WTC11 (cell line): ENCODE measurements at regions not wholly inside any gene's neighbourhood (a gene's known extent, or its start where the extent isn't known, plus 50 kb on each side); places are given as distances from the start of the nearest gene placed in this dataset.

Source experiments
- ATAC-seq: fragments of 200-7000 bp; cut with Tn5 transposase; 2 replicates; pipeline ENCODE4 v1.10.0; 2021; ENCODE audit warnings: mild to moderate bottlenecking, moderate library complexity
- CTCF ChIA-PET: fragments of 300-600 bp; sonication (Branson Sonifier 250); formaldehyde crosslinking; loops from one replicate; lab custom pipeline; 2021; ENCODE audit warnings: antibody characterized with exemption; lab: Charles Lee
- POLR2A ChIA-PET: fragments of 350-600 bp; sonication (Branson Sonifier 250); formaldehyde crosslinking; loops from one replicate; lab custom pipeline; 2021; ENCODE audit warnings: antibody characterized with exemption; lab: Charles Lee
- DNase-seq: peaks from one replicate; pipeline ENCODE4 v3.0.0; 2021; ENCODE audit warnings: low spot score
- H3K27ac Mint-ChIP-seq: 2 replicates; pipeline ENCODE4 v1.8.0; 2021; ENCODE audit warnings: mixed read lengths
- H3K27me3 Mint-ChIP-seq: 2 replicates; pipeline ENCODE4 v1.8.0; 2021; ENCODE audit warnings: low read depth, mild to moderate bottlenecking, moderate library complexity, mixed read lengths
- H3K36me3 Mint-ChIP-seq: 2 replicates; pipeline ENCODE4 v1.8.0; 2021; ENCODE audit warnings: mixed read lengths
- H3K4me1 Mint-ChIP-seq: 2 replicates; pipeline ENCODE4 v1.8.0; 2022; ENCODE audit warnings: mixed read lengths
- H3K4me3 Mint-ChIP-seq: 2 replicates; pipeline ENCODE4 v1.8.0; 2021; ENCODE audit warnings: mild to moderate bottlenecking, moderate library complexity, mixed read lengths
- H3K9me3 Mint-ChIP-seq: 2 replicates; pipeline ENCODE4 v1.8.0; 2021; ENCODE audit warnings: mixed read lengths
- CREB1 ChIP-seq: sonication (generic); formaldehyde crosslinking; IDR thresholded peaks from 2 replicates; pipeline ENCODE4 v1.8.0; 2023; ENCODE audit warnings: mild to moderate bottlenecking, missing genetic modification reagents
- ELF4 ChIP-seq: sonication (generic); formaldehyde crosslinking; IDR thresholded peaks from 2 replicates; pipeline ENCODE4 v1.8.1; 2022; ENCODE audit warnings: low read depth, mild to moderate bottlenecking, moderate library complexity, missing genetic modification reagents
- EMX1 ChIP-seq: fragments of 250-450 bp; sonication (Bioruptor Pico); IDR thresholded peaks from 2 replicates; pipeline ENCODE4 v1.8.0; 2021; ENCODE audit warnings: mild to moderate bottlenecking
- FOXK1 ChIP-seq: sonication (generic); formaldehyde crosslinking; IDR thresholded peaks from 2 replicates; pipeline ENCODE4 v1.8.0; 2022; ENCODE audit warnings: mild to moderate bottlenecking, moderate library complexity, missing genetic modification reagents
- FOXP1 ChIP-seq: sonication (generic); formaldehyde crosslinking; IDR thresholded peaks from 2 replicates; pipeline ENCODE4 v1.8.0; 2022; ENCODE audit warnings: missing genetic modification reagents, mild to moderate bottlenecking, moderate library complexity, borderline replicate concordance
- KAT7 ChIP-seq: sonication (generic); formaldehyde crosslinking; IDR thresholded peaks from 2 replicates; pipeline ENCODE4 v1.8.1; 2023; ENCODE audit warnings: missing genetic modification reagents, mild to moderate bottlenecking, borderline replicate concordance
- MYBL2 ChIP-seq: sonication (generic); formaldehyde crosslinking; IDR thresholded peaks from 2 replicates; pipeline ENCODE4 v1.8.1; 2023; ENCODE audit warnings: mild to moderate bottlenecking, moderate library complexity, missing genetic modification reagents
- NFE2L1 ChIP-seq: sonication (generic); formaldehyde crosslinking; IDR thresholded peaks from 2 replicates; pipeline ENCODE4 v1.8.1; 2023; ENCODE audit warnings: missing genetic modification reagents
- OVOL2 ChIP-seq: fragments of 250-450 bp; sonication (Bioruptor Pico); IDR thresholded peaks from 2 replicates; pipeline ENCODE4 v1.9.0; 2021; ENCODE audit warnings: mild to moderate bottlenecking, borderline replicate concordance
- SOX15 ChIP-seq: fragments of 250-450 bp; sonication (Bioruptor Pico); IDR thresholded peaks from 2 replicates; pipeline ENCODE4 v1.9.0; 2021; ENCODE audit warnings: mild to moderate bottlenecking
- SP1 ChIP-seq: sonication (generic); formaldehyde crosslinking; conservative IDR thresholded peaks from 2 replicates; pipeline ENCODE4 v1.8.1; 2022; ENCODE audit warnings: missing genetic modification reagents
- TEAD4 ChIP-seq: sonication (generic); formaldehyde crosslinking; IDR thresholded peaks from 2 replicates; pipeline ENCODE4 v1.8.0; 2022; ENCODE audit warnings: mild to moderate bottlenecking, missing genetic modification reagents
- TP53 ChIP-seq: sonication (generic); formaldehyde crosslinking; IDR thresholded peaks from 2 replicates; pipeline ENCODE4 v1.8.1; 2023; ENCODE audit warnings: mild to moderate bottlenecking, missing genetic modification reagents
- ZBTB21 ChIP-seq: sonication (generic); formaldehyde crosslinking; IDR thresholded peaks from 2 replicates; pipeline ENCODE4 v1.8.1; 2023; ENCODE audit warnings: mild to moderate bottlenecking, missing genetic modification reagents, borderline replicate concordance
- ZNF232 ChIP-seq: sonication (generic); formaldehyde crosslinking; IDR thresholded peaks from 2 replicates; pipeline ENCODE4 v1.8.0; 2022; ENCODE audit warnings: mild to moderate bottlenecking, missing genetic modification reagents
- ZNF396 ChIP-seq: fragments of 250-450 bp; sonication (Bioruptor Pico); IDR thresholded peaks from 2 replicates; pipeline ENCODE4 v1.8.0; 2021; ENCODE audit warnings: mild to moderate bottlenecking, moderate library complexity, borderline replicate concordance
- ZNF423 ChIP-seq: fragments of 250-450 bp; sonication (Bioruptor Pico); IDR thresholded peaks from 2 replicates; pipeline ENCODE4 v2.1.2; 2022; ENCODE audit warnings: mild to moderate bottlenecking, moderate library complexity
- ZNF671 ChIP-seq: fragments of 250-450 bp; sonication (Bioruptor Pico); IDR thresholded peaks from 2 replicates; pipeline ENCODE4 v1.8.0; 2021; ENCODE audit warnings: mild to moderate bottlenecking
- TF ChIP-seq, protein P1 (sequence below): fragments of 250-450 bp; sonication (Bioruptor Pico); IDR thresholded peaks from 2 replicates; pipeline ENCODE4 v1.8.0; 2021; ENCODE audit warnings: mild to moderate bottlenecking
- TF ChIP-seq, protein P2 (sequence below): sonication (generic); formaldehyde crosslinking; IDR thresholded peaks from 2 replicates; pipeline ENCODE4 v1.8.1; 2022; ENCODE audit warnings: missing genetic modification reagents, borderline replicate concordance
- TF ChIP-seq, protein P3 (sequence below): sonication (generic); formaldehyde crosslinking; conservative IDR thresholded peaks from 2 replicates; pipeline ENCODE4 v1.8.1; 2022; ENCODE audit warnings: mild to moderate bottlenecking, missing genetic modification reagents
- TF ChIP-seq, protein P4 (sequence below): sonication (generic); formaldehyde crosslinking; IDR thresholded peaks from 2 replicates; pipeline ENCODE4 v1.8.1; 2023; ENCODE audit warnings: mild to moderate bottlenecking, missing genetic modification reagents, moderate library complexity
- TF ChIP-seq, protein P5 (sequence below): sonication (generic); formaldehyde crosslinking; IDR thresholded peaks from 2 replicates; pipeline ENCODE4 v1.8.1; 2023; ENCODE audit warnings: mild to moderate bottlenecking, missing genetic modification reagents, moderate library complexity

DNA sequence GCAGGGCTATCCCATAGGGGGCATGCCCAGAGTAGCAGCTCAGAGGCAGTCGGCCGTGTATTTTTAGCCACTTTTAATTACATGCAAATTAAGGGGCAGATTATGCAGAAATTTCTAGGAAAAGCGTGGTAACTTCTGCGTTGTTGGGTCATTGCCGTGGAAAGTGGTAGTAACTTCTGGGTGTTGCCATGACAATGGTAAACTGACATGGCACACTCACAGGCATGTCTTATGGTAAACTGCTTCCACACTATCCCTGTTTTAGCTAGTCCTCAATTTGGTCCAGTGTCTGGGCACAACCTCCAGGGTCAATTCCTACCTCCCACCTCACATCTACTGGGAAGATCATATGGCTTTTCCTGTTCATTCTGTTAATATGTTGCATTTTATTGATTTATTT lies 428.9 kb upstream of the FANCL start (continued):
- TF ChIP-seq, protein P1, sequence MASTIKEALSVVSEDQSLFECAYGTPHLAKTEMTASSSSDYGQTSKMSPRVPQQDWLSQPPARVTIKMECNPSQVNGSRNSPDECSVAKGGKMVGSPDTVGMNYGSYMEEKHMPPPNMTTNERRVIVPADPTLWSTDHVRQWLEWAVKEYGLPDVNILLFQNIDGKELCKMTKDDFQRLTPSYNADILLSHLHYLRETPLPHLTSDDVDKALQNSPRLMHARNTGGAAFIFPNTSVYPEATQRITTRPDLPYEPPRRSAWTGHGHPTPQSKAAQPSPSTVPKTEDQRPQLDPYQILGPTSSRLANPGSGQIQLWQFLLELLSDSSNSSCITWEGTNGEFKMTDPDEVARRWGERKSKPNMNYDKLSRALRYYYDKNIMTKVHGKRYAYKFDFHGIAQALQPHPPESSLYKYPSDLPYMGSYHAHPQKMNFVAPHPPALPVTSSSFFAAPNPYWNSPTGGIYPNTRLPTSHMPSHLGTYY (CRISPR knock-in tag): no peak
- TF ChIP-seq NFE2L1: no peak
- no peak for TF ChIP-seq KAT7
- TF ChIP-seq, protein P2, sequence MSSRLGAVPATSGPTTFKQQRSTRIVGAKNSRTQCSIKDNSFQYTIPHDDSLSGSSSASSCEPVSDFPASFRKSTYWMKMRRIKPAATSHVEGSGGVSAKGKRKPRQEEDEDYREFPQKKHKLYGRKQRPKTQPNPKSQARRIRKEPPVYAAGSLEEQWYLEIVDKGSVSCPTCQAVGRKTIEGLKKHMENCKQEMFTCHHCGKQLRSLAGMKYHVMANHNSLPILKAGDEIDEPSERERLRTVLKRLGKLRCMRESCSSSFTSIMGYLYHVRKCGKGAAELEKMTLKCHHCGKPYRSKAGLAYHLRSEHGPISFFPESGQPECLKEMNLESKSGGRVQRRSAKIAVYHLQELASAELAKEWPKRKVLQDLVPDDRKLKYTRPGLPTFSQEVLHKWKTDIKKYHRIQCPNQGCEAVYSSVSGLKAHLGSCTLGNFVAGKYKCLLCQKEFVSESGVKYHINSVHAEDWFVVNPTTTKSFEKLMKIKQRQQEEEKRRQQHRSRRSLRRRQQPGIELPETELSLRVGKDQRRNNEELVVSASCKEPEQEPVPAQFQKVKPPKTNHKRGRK: no peak
- no peak for TF ChIP-seq TEAD4
- TF ChIP-seq, protein P3, sequence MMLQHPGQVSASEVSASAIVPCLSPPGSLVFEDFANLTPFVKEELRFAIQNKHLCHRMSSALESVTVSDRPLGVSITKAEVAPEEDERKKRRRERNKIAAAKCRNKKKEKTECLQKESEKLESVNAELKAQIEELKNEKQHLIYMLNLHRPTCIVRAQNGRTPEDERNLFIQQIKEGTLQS (CRISPR knock-in tag): no peak
- no peak for TF ChIP-seq ZNF671 (CRISPR knock-in tag)
- no peak for TF ChIP-seq OVOL2 (CRISPR knock-in tag)

DNA sequence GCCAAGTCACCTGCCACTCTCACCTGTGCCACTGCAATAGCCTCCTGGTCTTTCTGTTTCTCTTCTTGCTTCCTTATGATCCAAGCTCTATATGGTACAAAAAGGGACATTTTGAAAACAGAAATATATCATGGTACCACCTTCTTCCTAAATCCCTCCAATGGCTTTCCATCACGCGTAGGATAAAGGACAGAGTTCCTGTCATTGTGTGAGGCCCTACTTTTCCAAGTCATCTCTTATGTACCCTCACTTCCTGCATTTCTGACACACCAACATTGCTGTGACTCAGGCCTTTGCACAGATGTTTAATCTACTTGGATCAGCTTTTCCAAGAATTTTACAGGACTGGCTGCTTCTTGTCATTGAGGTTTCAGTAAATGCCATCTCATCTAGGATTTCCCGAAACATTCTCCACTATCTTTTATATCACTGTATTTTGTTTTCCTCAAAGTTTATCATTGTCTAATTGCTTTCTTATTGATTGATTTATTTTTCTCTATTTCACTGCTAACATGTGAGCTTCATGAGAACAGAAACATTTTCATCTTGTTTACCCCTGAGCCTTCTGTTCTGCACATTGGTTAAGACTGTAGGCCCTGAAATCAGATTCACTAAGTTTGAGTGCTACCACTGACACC lies 426.1 kb upstream of the FANCL start:
- POLR2A ChIA-PET: no interaction called here
- CTCF ChIA-PET: no interaction called here
- H3K27me3 Mint-ChIP-seq: no peaks in the 10 kb centered on the region

DNA sequence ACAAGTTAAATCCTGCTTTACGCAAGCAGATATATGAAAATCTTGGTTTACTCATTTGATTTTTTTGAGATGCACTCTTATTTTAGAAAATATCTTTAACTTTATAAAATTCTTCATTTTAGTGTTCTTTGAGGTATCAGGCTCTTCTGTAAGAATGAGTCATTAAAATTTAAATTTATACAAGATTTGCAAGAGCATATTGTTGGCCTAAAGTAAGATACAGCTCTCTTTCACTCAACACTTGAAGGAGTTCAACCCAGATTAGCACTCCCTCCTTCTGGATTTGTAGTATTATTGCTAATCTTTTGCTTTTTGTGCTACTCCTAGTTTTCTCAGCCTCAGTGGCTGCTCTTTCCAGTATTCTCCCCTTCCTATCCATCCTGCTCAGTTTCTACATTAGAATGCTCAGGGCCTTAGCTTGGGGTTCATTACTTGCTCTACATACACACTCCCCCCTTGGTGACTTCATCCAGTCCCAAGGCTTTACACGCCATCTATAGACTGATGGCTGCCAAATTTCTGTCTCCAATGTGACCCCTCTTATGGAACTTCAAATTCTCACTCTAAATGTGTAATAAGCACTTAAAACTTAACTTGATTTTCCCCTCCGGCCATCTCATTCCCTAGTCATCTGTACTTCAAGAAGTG lies 425.3 kb upstream of the FANCL start:
- CTCF ChIA-PET: no interaction called here

More for the DNA sequence above, 426.1 kb upstream of the FANCL start:
- ATAC-seq: no peak
- peaks cover 6% of the 10 kb centered on the region for H3K36me3 Mint-ChIP-seq
- no peak for DNase-seq
- H3K9me3 Mint-ChIP-seq: peaks cover 8% of the 10 kb centered on the region
- no peak overlapping the region for H3K27ac Mint-ChIP-seq
- no peak overlapping the region for H3K4me3 Mint-ChIP-seq
- TF ChIP-seq ELF4 (no peak), ZNF396 (CRISPR knock-in tag) (no peak), FOXK1 (CRISPR knock-in tag) (no peak), FOXP1 (no peak), ZBTB21 (CRISPR knock-in tag) (no peak)
- H3K4me1 Mint-ChIP-seq: no peaks in the 10 kb centered on the region

More for the DNA sequence above, 425.3 kb upstream of the FANCL start:
- POLR2A ChIA-PET: no interaction called here
- no peak overlapping the region for H3K4me3 Mint-ChIP-seq
- peaks cover 8% of the 10 kb centered on the region for H3K9me3 Mint-ChIP-seq
- no peak for DNase-seq
- H3K27me3 Mint-ChIP-seq: no peaks in the 10 kb centered on the region
- TF ChIP-seq MYBL2 (CRISPR knock-in tag) (no peak), FOXP1 (no peak), ZNF423 (CRISPR knock-in tag) (no peak), CREB1 (CRISPR knock-in tag) (no peak), EMX1 (CRISPR knock-in tag) (no peak), ZNF232 (no peak), SOX15 (CRISPR knock-in tag) (no peak), TP53 (CRISPR knock-in tag) (no peak), SP1 (no peak), OVOL2 (CRISPR knock-in tag) (no peak)
- TF ChIP-seq, protein P4, sequence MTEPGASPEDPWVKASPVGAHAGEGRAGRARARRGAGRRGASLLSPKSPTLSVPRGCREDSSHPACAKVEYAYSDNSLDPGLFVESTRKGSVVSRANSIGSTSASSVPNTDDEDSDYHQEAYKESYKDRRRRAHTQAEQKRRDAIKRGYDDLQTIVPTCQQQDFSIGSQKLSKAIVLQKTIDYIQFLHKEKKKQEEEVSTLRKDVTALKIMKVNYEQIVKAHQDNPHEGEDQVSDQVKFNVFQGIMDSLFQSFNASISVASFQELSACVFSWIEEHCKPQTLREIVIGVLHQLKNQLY: no peak
- TF ChIP-seq, protein P5, sequence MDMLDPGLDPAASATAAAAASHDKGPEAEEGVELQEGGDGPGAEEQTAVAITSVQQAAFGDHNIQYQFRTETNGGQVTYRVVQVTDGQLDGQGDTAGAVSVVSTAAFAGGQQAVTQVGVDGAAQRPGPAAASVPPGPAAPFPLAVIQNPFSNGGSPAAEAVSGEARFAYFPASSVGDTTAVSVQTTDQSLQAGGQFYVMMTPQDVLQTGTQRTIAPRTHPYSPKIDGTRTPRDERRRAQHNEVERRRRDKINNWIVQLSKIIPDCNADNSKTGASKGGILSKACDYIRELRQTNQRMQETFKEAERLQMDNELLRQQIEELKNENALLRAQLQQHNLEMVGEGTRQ (CRISPR knock-in tag): no peak
- TF ChIP-seq, all 79 proteins: peak for 0
- Mint-ChIP-seq H3K4me1 (no peaks in the 10 kb centered on the region), H3K27ac (no peak overlapping the region), H3K36me3 (peaks cover 6% of the 10 kb centered on the region)
- ATAC-seq: no peak
